ENCODE measurements at regions not wholly inside any gene's neighbourhood (a gene's known extent, or its start where the extent isn't known, plus 50 kb on each side); places are given as distances from the start of the nearest gene placed in this dataset.

GRCh38 chr6:81613606-81614005 is 138.9 kb downstream of the TENT5A start:
- no peak for TF ChIP-seq POLR2A (IDR thresholded peaks at IDR 0.05)
- TF ChIP-seq CTCF (IDR thresholded peaks at IDR 0.05): no peak

Measured in lower leg skin (tissue), 3 donors.